ENCODE measurements at regions not wholly inside any gene's neighbourhood (a gene's known extent, or its start where the extent isn't known, plus 50 kb on each side); places are given as distances from the start of the nearest gene placed in this dataset.

DNA sequence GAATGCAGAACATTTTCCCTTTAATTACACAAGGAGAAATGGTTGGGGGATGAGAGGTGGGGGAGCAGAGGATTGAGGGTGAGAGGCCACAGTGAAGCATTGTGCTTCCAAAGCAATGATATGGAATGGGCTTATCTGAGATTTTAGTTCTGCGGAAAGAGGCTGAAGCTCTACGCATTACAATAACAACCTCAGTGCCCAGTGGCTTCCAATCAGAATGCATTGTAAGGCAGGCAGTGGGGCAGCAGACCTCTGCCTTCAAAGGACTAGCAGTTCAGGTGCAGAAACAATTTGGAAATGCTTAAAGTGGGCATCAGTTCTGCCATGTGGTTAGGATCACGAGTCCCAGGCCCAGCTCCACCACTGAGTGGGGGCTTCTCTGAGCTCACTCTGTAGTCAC lies 251.0 kb upstream of the ZMIZ1 start:
- Mint-ChIP-seq H3K27ac (ENCODE audit: unreplicated experiment) (no peak overlapping the region), H3K27me3 (ENCODE audit: unreplicated experiment) (peaks cover 47% of the 10 kb centered on the region), H3K36me3 (ENCODE audit: insufficient read depth, unreplicated experiment) (no peaks in the 10 kb centered on the region), H3K4me1 (ENCODE audit: low read depth, unreplicated experiment) (peaks cover 9% of the 10 kb centered on the region), H3K4me3 (ENCODE audit: low read depth, unreplicated experiment) (no peak overlapping the region), H3K9me3 (ENCODE audit: low read depth, unreplicated experiment) (no peaks in the 10 kb centered on the region)
- CTCF ChIA-PET: no interaction called here
- no peak for DNase-seq
- TF ChIP-seq, protein P1, sequence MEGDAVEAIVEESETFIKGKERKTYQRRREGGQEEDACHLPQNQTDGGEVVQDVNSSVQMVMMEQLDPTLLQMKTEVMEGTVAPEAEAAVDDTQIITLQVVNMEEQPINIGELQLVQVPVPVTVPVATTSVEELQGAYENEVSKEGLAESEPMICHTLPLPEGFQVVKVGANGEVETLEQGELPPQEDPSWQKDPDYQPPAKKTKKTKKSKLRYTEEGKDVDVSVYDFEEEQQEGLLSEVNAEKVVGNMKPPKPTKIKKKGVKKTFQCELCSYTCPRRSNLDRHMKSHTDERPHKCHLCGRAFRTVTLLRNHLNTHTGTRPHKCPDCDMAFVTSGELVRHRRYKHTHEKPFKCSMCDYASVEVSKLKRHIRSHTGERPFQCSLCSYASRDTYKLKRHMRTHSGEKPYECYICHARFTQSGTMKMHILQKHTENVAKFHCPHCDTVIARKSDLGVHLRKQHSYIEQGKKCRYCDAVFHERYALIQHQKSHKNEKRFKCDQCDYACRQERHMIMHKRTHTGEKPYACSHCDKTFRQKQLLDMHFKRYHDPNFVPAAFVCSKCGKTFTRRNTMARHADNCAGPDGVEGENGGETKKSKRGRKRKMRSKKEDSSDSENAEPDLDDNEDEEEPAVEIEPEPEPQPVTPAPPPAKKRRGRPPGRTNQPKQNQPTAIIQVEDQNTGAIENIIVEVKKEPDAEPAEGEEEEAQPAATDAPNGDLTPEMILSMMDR (IDR thresholded peaks at IDR 0.05; ENCODE audit: unreplicated experiment): no peak
- BruUV-seq (replicated peaks): no TSS peak
- intact Hi-C loops (cut with micrococcal nuclease; ENCODE audit: unreplicated experiment): no loop called here

DNA sequence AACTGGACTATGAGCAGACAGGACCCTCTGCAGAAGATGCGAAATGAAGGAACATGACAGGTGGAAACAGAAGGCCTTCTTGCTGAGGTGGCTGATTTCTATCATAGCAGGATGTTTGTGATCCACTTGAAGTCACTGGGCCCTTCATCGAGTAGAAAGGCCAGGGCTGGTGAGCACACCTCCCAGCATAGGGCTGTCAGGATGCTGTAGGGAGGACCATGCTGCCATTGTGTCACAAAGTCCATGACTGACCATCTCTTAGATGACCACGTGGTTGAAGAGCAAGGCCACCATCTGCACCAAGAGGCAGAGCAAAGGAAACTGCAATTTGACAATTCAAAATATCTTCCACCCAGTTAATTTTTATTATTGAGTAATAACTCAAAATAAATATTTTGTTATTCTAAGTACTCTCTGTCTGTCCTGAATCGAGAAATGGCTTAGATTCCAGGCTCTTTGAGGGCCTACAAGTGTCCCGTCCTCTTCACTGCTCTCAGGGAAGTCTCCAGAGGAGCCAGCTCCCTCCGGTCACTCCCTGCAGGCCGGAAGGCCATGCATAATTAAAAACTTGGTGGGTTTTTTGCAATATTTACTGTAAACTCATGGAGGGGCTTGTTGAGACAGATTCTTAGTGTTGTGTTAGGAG lies 249.3 kb upstream of the ZMIZ1 start:
- CTCF ChIA-PET: no interaction called here
- Mint-ChIP-seq H3K36me3 (ENCODE audit: insufficient read depth, unreplicated experiment) (no peaks in the 10 kb centered on the region), H3K27ac (ENCODE audit: unreplicated experiment) (no peak overlapping the region), H3K4me3 (ENCODE audit: low read depth, unreplicated experiment) (no peak overlapping the region), H3K9me3 (ENCODE audit: low read depth, unreplicated experiment) (no peaks in the 10 kb centered on the region), H3K27me3 (ENCODE audit: unreplicated experiment) (peaks cover 47% of the 10 kb centered on the region), H3K4me1 (ENCODE audit: low read depth, unreplicated experiment) (peaks cover 9% of the 10 kb centered on the region)
- TF ChIP-seq, protein P1 (IDR thresholded peaks at IDR 0.05; ENCODE audit: unreplicated experiment): no peak
- BruUV-seq (replicated peaks): no TSS peak
- intact Hi-C loops (cut with micrococcal nuclease; ENCODE audit: unreplicated experiment): no loop called here
- DNase-seq: no peak

DNA sequence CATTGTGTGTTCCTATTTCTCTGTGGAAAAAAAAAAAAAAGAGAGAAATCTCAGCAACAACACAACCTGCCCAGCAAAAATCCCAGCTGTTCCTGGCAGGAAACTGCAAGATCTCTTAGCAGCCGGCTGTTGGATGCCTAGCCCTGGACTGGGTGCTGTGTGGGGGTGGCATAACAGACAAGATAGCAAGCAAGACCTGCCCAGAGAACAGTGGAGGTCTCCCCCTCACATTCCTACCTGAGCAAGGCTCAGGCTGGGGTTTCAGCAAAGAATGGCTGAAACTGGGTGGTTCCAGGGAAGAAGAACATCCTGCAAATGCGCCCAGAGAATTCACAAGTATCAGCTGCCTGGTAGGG lies 248.8 kb upstream of the ZMIZ1 start:
- TF ChIP-seq, protein P1 (IDR thresholded peaks at IDR 0.05; ENCODE audit: unreplicated experiment): no peak
- Mint-ChIP-seq H3K36me3 (ENCODE audit: insufficient read depth, unreplicated experiment) (no peaks in the 10 kb centered on the region), H3K4me3 (ENCODE audit: low read depth, unreplicated experiment) (no peak overlapping the region), H3K9me3 (ENCODE audit: low read depth, unreplicated experiment) (no peaks in the 10 kb centered on the region), H3K4me1 (ENCODE audit: low read depth, unreplicated experiment) (peaks cover 9% of the 10 kb centered on the region), H3K27ac (ENCODE audit: unreplicated experiment) (no peak overlapping the region), H3K27me3 (ENCODE audit: unreplicated experiment) (peaks cover 47% of the 10 kb centered on the region)
- intact Hi-C loops (cut with micrococcal nuclease; ENCODE audit: unreplicated experiment): no loop called here
- CTCF ChIA-PET: interaction anchor here (1.3 kb wide), 1 partner anchor 25 kb away, joined by 3 read pairs; no protein-coding TSS in a partner anchor
- no peak for DNase-seq
- no TSS peak for BruUV-seq (replicated peaks)

DNA sequence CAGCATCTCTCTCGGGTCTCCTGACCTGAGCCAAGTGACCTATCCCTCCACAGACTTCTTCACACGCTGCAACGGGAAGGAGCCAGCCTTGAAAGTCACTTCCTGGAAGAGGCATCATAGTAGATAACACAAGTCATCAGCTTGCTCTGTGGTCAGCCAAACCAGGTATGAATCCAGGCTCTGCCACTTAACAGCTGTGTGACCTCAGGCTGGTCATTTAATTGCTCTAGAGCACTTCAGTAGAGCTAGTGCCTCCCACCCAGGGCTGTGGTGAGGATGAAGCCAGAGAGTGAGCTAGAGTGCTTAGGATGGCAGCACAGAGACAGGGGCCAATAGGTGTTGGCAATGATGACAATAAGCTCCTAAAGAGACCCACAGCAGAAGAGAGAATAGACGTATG lies 247.7 kb upstream of the ZMIZ1 start:
- CTCF ChIA-PET: interaction anchor here (1.3 kb wide), 1 partner anchor 26 kb away, joined by 3 read pairs; no protein-coding TSS in a partner anchor
- BruUV-seq (replicated peaks): no TSS peak
- peaks cover 47% of the 10 kb centered on the region for H3K27me3 Mint-ChIP-seq (ENCODE audit: unreplicated experiment)

More for the DNA sequence above, 247.7 kb upstream of the ZMIZ1 start:
- Mint-ChIP-seq H3K36me3 (ENCODE audit: insufficient read depth, unreplicated experiment) (no peaks in the 10 kb centered on the region), H3K9me3 (ENCODE audit: low read depth, unreplicated experiment) (no peaks in the 10 kb centered on the region), H3K4me1 (ENCODE audit: low read depth, unreplicated experiment) (peaks cover 1% of the 10 kb centered on the region), H3K27ac (ENCODE audit: unreplicated experiment) (no peak overlapping the region), H3K4me3 (ENCODE audit: low read depth, unreplicated experiment) (no peak overlapping the region)
- TF ChIP-seq, protein P1 (IDR thresholded peaks at IDR 0.05; ENCODE audit: unreplicated experiment): no peak
- no peak for DNase-seq
- intact Hi-C loops (cut with micrococcal nuclease; ENCODE audit: unreplicated experiment): no loop called here
